Ovary (tissue), 7 donors: ENCODE measurements at regions not wholly inside any gene's neighbourhood (a gene's known extent, or its start where the extent isn't known, plus 50 kb on each side); places are given as distances from the start of the nearest gene placed in this dataset.
A peak's percentile ranks its signal among the peaks of the same experiment; 100 is the strongest.

Experiments
- DNase-seq, 5 donors: peaks; one replicate each; pipeline ENCODE4 v3.0.0-alpha.2; 2019 to 2020
- H3K27ac ChIP-seq, 2 donors: fragments of 200-600 bp; one replicate each; pipeline versions ENCODE4 v1.5.1 to v1.8.0; 2019 to 2022
- H3K27me3 ChIP-seq: fragments of 200-600 bp; one replicate; pipeline ENCODE4 v1.8.0; 2022
- H3K36me3 ChIP-seq: fragments of 200-600 bp; sonication (generic); one replicate; pipeline ENCODE4 v1.5.1; 2019
- H3K4me1 ChIP-seq: one replicate; pipeline ENCODE4 v1.8.1; 2013; ENCODE audit warnings: mild to moderate bottlenecking, moderate library complexity; ENCODE audit not compliant: insufficient read depth
- H3K4me3 ChIP-seq: fragments of 200-600 bp; sonication (generic); one replicate; pipeline ENCODE4 v1.5.1; 2017
- H3K9me3 ChIP-seq, 2 donors: fragments of 200-600 bp in 1 of 2; sonication (generic) in 1 of 2; one replicate each; pipeline versions ENCODE4 v1.5.1 to v1.8.1; 2013 to 2019; ENCODE audit warnings: mild to moderate bottlenecking in 1 of 2, moderate library complexity in 1 of 2
- CTCF ChIP-seq, 3 donors: fragments of 450-650 bp in 2 of 3; fragments of 200-600 bp in 1 of 3; IDR thresholded peaks; one replicate each; pipeline versions ENCODE4 v1.5.1 to v1.8.0; 2016 to 2022; ENCODE audit warnings: antibody characterized with exemption in 3 of 3, mild to moderate bottlenecking in 1 of 3
- EP300 ChIP-seq: sonication (generic); formaldehyde crosslinking; IDR thresholded peaks from one replicate; pipeline ENCODE4 v1.6.1; 2017; ENCODE audit warnings: antibody characterized with exemption
- POLR2A ChIP-seq: fragments of 450-650 bp; IDR thresholded peaks from one replicate; pipeline ENCODE4 v1.6.1; 2017; ENCODE audit warnings: antibody characterized with exemption, mild to moderate bottlenecking, moderate library complexity
- WGBS, 3 donors: extraction: QIAGEN DNeasy Blood & Tissue Kit in 1 of 3; methylation state at CpG; one replicate each; pipeline versions ENCODE4 v1.1.5 to v1.1.7; 2013 to 2017; 5-methylcytosine and 5-hydroxymethylcytosine counted together
- intact Hi-C, 4 donors: fragments of 100-400 bp; cut with DNase I; formaldehyde crosslinking; loops; one replicate each; pipeline versions ENCODE4 v1.11.0 to v1.15.1; 2022 to 2023
- donor health status: DM: no; HTN: no; CAD: no; lungs with moderate emphysema.
- donor health status: DM: no; HTN: no; CAD: no.
- donor health status: Bipolar disorder and iron deficiency.
- donor health status: DM: no; HTN: no; CAD: no.
- donor health status: DM: yes; HTN: yes; CAD: no.

- no peaks in the 10 kb centered on the region for H3K9me3 ChIP-seq
- H3K27me3 ChIP-seq: no peaks in the 10 kb centered on the region
- TF ChIP-seq EP300 (no peak), POLR2A (no peak), CTCF (IDR thresholded peaks at IDR 0.05) (no peak)
- DNase-seq: no peak
- intact Hi-C loops: no loop called here
- H3K36me3 ChIP-seq: no peaks in the 10 kb centered on the region
- no peak overlapping the region for H3K4me3 ChIP-seq
- H3K27ac ChIP-seq: no peak overlapping the region
- H3K4me1 ChIP-seq: no peaks in the 10 kb centered on the region
Observed at GRCh38 chr5:158511454-158511853, 588.3 kb downstream of the EBF1 start.

DNA sequence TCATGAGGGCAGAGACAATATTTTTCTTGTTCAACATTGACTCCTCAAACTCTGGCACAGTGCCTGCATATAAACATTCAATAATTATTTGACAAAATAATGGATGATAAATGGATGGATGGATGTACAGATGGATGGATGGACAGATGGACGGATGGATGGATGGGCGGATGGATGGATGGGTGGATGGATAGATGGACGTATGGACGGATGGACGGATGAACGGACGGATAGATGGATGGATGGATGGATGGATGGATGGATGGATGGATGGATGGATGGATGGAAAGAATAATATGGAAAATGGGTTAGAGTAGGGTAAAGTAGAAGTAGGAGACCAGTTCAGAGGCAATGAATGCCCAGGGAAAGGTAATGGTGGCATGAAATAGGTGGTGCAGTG lies 589.2 kb downstream of the EBF1 start:
- H3K4me1 ChIP-seq: no peaks in the 10 kb centered on the region
- 62 to 96% (median 86%) methylated on average over 7 of the region's 7 CpGs for WGBS, 3 donors
- no peak overlapping the region for H3K4me3 ChIP-seq
- no peaks in the 10 kb centered on the region for H3K9me3 ChIP-seq
- H3K27me3 ChIP-seq: no peaks in the 10 kb centered on the region
- intact Hi-C loops: no loop called here
- H3K27ac ChIP-seq: no peak overlapping the region
- TF ChIP-seq CTCF (IDR thresholded peaks at IDR 0.05): no peak
- no peak for TF ChIP-seq POLR2A
- no peak for TF ChIP-seq EP300
- DNase-seq: no peak
- H3K36me3 ChIP-seq: no peaks in the 10 kb centered on the region

DNA sequence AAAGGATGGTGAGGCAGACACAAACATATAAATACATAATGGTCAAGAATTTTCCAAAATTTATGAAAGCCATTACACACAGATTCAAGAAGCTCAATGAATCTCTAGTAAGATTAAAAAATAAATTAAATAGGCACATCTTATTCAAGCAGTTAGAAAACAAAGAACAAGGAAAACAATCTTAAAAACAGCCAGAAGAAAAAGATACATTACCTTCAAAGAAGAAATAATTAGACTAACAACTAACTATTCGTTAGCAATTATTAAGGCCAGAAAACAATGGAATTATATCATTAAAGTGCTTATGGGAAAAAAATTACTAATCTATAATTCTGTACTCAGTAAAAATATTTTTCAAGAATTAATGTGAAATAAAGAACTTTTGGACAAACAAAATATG lies 593.1 kb downstream of the EBF1 start:
- Histone ChIP-seq H3K4me1 (peaks cover 5% of the 10 kb centered on the region), H3K27me3 (no peaks in the 10 kb centered on the region), H3K4me3 (no peak overlapping the region), H3K9me3 (no peaks in the 10 kb centered on the region), H3K27ac (no peak overlapping the region), H3K36me3 (no peaks in the 10 kb centered on the region)
- WGBS, 3 donors: 89 to 95% (median 90%) methylated on average over 1 of the region's 1 CpG
- DNase-seq: no peak
- no peak for TF ChIP-seq POLR2A
- TF ChIP-seq CTCF (IDR thresholded peaks at IDR 0.05): no peak
- TF ChIP-seq EP300: no peak
- intact Hi-C loops: no loop called here

GRCh38 chr5:158502686-158503085 lies 597.0 kb downstream of the EBF1 start:
- Histone ChIP-seq H3K27ac (no peak overlapping the region), H3K9me3 (no peaks in the 10 kb centered on the region), H3K36me3 (no peaks in the 10 kb centered on the region), H3K4me1 (peaks cover 15% of the 10 kb centered on the region), H3K27me3 (no peaks in the 10 kb centered on the region), H3K4me3 (no peak overlapping the region)
- intact Hi-C loops: no loop called here
- no peak for DNase-seq
- WGBS, 3 donors: 64 to 77% (median 70%) methylated on average over 5 of the region's 5 CpGs
- TF ChIP-seq POLR2A (no peak), CTCF (IDR thresholded peaks at IDR 0.05) (no peak), EP300 (no peak)

DNA sequence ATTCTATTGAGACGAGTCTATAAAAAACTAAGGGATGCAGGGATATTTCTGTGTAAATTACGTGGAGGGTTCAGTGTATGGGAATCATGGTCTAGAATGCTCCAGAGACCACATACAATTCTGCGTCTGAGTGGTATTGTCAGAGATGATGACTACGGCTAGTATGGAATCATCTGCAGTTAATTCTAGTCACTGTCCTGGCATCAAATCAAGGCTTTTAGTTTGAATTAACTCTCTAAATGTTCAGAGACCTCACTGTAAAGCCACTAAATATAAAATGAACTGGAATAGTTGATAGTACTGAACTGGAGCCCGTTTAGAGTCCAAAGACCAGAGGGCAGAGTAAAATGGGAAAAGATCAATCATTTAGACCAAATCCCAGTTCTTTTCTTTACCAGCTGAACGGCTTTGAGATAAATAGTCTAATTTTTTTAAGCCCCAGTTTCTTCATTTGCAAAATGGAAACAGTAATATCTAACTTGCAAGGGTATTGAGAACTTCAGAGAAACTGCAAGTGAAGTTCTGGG lies 599.8 kb downstream of the EBF1 start:
- peak overlapping the region in 1 of 2 donors; percentile 41 for H3K27ac ChIP-seq
- TF ChIP-seq CTCF (IDR thresholded peaks at IDR 0.05) (no peak), EP300 (no peak), POLR2A (no peak)
- no peak for DNase-seq
- no peaks in the 10 kb centered on the region for H3K36me3 ChIP-seq
- no peaks in the 10 kb centered on the region for H3K27me3 ChIP-seq
- WGBS, 3 donors: 56 to 63% (median 60%) methylated on average over 6 of the region's 6 CpGs
- no peak overlapping the region for H3K4me3 ChIP-seq
- H3K9me3 ChIP-seq: no peaks in the 10 kb centered on the region
- intact Hi-C loops: no loop called here
- peaks cover 15% of the 10 kb centered on the region for H3K4me1 ChIP-seq
